Stimulated activated CD8-positive, alpha-beta memory T cell treated with anti-CD3 and anti-CD28 coated beads, Interleukin-4, amount 100 ng/mL, for 4 hours (primary cell): ENCODE measurements at regions not wholly inside any gene's neighbourhood (a gene's known extent, or its start where the extent isn't known, plus 50 kb on each side); places are given as distances from the start of the nearest gene placed in this dataset.
"Not testable (repeated sequence)": the region's sequence is repeated elsewhere in the genome, so short reads cannot be mapped to it uniquely, and the experiment has no call there.

Experiments
- DNase-seq, 2 donors: peaks; one replicate each; pipeline ENCODE4 v3.0.0-alpha.2; 2020; ENCODE audit warnings: low read depth in 2 of 2, low spot score in 1 of 2

- no peak for DNase-seq
Measured at GRCh38 chrY:12212394-12212793, 488.6 kb upstream of the USP9Y start.

DNA sequence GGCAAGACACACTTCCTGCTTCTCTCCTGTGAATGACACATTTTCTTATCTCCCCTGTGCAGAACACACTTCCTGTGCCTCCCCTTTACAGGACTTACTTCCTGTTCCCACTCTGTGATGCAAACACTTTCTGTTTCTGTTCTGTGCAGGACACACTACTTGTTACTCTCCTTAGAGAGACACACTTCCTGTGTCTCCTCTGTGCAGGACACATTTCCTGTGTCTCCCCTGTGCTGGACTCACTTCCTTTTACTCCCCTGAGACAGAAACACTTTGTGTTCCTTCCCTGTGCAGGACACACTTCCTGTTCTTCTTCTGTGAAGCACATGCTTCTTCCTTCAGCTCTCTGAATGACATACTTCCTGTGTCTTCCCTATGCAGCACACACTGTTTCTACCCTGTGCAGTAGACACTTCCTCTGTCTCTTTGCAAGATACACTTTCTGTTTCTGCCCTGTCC, 485.4 kb upstream of the USP9Y start:
- no peak for DNase-seq

GRCh38 chrY:12230921-12231320, 470.1 kb upstream of the USP9Y start:
- no peak for DNase-seq

DNA sequence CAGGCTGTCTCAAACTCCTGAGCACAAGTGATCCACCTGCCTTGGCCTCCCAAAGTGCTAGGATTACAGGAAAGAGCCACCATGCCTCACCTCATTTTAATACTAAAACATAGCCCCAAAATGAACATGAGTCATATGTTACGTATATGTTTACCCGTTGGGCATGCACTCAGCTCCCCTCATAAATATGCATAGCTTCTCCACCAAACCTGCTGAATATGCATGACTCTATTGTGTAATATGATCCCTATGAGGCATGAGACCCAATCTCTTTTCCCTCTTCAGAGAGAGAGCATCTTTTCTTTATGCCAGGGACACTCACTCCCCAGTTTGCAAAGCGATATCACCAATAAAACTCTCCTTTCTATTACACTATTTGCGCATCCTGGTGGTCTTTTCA, 464.6 kb upstream of the USP9Y start:
- no peak for DNase-seq

DNA sequence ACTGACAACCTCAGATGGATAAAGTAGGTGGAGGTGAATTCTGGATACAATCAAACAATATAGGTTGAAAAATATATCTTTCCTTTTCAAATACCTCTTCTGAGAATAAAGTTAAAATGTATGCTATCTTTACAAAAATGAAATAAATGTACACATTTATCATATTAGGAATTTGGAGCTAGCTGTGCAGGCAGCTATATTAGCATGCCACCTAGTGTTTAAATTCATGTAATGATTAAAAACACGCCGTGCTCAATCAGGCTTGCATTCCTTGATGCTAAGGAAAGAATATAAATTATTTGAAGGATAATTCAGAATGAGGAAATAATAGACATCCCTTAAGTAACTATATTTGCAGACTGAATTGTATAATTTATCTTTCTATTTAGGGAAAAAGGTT, 460.7 kb upstream of the USP9Y start:
- not testable (repeated sequence) for DNase-seq

DNA sequence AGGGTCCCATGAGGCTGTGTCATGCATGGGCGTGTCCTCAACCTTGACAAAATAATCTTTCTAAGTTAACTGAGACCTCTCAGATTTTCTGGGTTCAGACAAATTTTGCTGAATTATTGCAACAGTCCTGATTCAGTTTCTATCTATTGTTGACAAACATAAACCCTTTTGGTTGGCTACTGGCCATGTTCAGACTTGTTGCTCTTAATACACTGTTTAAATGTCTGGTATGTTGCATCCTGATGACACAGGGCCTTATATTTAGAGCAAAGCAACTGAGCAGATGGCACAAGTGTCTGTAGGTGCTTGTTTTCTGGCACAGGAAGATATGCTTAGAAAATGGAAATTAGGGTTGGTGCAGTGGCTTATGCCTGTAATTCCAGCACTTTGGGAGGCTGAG, 456.9 kb upstream of the USP9Y start:
- DNase-seq: no peak

- DNase-seq: no peak
Measured at GRCh38 chrY:12253756-12254155, 447.3 kb upstream of the USP9Y start.

- DNase-seq: no peak
Measured at GRCh38 chrY:12271162-12271561, 429.9 kb upstream of the USP9Y start.

DNA sequence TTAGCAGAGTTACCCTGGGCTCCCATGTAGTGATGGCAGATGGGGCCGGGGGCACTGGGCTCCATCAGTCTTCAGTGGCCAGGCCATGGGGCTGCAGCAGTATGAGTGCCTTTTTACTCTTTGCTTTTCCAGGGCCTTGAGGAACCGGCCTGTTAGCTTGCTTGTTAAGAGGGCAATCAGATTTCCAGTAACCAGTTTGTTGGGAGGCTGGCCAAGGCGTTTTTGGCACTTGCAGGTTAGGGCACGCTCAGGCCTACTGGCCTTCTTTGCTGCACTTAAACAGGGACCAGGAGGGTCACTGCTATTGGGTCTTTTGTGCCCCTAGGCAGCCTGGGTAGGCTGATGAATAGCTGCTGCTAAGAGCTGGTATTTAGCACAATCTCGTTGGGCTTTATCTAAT, 415.4 kb upstream of the USP9Y start:
- no peak for DNase-seq

GRCh38 chrY:12288919-12289318, 412.1 kb upstream of the USP9Y start:
- no peak for DNase-seq

GRCh38 chrY:12289415-12289814, 411.6 kb upstream of the USP9Y start:
- no peak for DNase-seq

DNA sequence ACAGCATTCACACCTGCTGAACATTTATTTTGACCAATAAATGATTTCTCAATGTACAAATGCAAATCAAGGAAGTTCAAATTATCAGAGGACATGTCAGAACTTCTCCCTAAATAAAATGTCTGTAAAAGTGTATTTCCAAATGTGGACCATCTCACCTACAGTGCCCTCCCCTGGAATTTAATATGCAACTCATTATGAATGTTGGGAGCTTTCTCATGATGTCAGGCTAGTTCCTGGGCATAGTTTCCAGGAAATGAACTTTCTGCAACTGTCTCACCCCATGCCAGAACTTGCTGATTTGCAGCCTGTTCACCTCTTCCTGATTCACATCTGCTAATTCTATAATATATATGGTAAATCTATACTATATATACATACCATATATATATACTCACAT, 408.5 kb upstream of the USP9Y start:
- DNase-seq: no peak

- no peak for DNase-seq
Measured at GRCh38 chrY:12296460-12296859, 404.6 kb upstream of the USP9Y start.

- DNase-seq: not testable (repeated sequence)
Measured at GRCh38 chrY:12299796-12300195, 401.2 kb upstream of the USP9Y start.

- DNase-seq: peak in 1 of 2 donors; percentile 0
Measured at GRCh38 chrY:12303464-12303863, 397.6 kb upstream of the USP9Y start.

DNA sequence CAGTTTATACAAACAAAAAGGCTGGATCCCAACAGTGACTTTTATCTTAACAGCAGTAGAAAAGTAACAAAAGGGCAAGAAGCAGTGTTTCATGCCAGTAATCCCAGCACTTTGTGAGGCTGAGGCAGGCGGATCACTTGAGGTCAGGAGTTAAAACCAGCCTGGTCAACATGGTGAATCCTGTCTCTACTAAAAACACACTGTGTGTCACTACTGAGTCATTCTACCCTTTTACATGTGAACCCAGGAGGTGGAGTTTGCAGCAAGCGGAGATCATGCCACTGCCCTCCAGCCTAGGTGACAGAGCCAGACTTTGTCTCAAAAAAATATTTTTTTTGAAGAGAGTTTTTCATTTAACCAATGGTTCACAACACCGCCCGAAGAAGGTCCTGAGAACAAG, 395.6 kb upstream of the USP9Y start:
- no peak for DNase-seq

DNA sequence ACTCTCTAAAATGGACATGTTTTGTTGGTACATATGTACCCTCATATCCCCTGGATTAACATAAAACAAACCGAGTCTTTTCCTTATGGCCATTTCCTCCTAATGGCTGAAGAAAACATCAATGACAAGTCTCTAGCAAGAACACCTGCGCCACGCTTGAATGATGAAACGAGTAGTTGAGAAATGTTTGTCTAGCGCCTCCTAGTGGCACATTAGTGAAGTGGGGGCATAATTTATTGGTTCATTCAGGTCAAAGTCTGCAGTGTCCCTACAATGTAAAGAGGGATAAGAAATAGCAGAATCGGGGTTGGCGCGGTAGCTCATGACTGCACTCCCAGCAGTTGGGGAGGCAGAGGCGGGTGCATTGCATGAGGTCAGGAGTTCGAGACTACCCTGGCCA, 391.8 kb upstream of the USP9Y start:
- peak in 1 of 2 donors; percentile 3 for DNase-seq

DNA sequence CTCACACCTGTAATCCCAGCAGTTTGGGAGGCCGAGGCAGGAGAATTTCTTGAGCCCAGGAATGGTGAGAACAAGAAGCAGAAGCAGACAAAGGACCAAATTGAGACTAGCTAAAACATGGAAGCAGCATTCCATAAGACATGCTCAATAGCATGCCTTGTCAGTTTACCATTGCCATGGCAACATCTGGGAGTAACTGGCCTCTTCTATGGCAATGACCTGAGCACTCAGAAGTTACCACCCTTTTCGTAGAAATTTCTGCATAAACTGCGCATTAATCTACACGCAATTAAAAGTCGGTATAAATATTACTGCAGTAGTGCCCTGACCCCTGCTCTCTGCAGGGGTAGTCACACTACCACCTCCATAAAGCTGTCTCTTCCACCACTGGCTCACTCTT, 390.2 kb upstream of the USP9Y start:
- DNase-seq: no peak

GRCh38 chrY:12327751-12328150, 373.3 kb upstream of the USP9Y start:
- no peak for DNase-seq

- DNase-seq: not testable (repeated sequence)
Measured at GRCh38 chrY:12331917-12332316, 369.1 kb upstream of the USP9Y start.

GRCh38 chrY:12343211-12343610, 357.8 kb upstream of the USP9Y start:
- DNase-seq: no peak

DNA sequence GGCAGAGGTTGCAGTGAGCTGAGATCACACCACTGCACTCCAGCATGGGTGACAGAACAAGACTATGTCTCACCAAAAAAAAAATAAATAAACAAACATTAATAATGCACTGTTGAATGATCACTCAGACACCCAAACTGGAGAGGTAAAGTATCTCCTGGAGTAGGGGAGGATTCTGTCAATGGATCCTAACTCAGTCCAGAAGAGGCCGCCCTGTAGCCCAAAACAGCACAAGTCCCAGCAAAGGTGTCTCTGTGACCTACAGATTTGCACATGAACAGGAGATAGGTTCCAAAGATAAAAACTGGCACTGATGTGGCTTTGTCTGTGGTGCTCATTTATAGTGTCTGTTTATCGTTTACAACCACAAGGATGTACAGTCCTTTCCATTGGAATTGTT, 352.9 kb upstream of the USP9Y start:
- no peak for DNase-seq

GRCh38 chrY:12357204-12357603, 343.8 kb upstream of the USP9Y start:
- DNase-seq: no peak

GRCh38 chrY:12357655-12358054, 343.4 kb upstream of the USP9Y start:
- DNase-seq: no peak
